HepG2 (cell line): ENCODE measurements at regions not wholly inside any gene's neighbourhood (a gene's known extent, or its start where the extent isn't known, plus 50 kb on each side); places are given as distances from the start of the nearest gene placed in this dataset.

ENCODE experiments used
- CENPX ChIP-seq: sonication (generic); formaldehyde crosslinking; IDR thresholded peaks from 2 replicates; pipeline ENCODE4 v1.9.0; 2021; ENCODE audit warnings: mild to moderate bottlenecking, missing genetic modification reagents, moderate library complexity
- CREB1 ChIP-seq, 2 experiments: fragments of 450-650 bp in 1 of 2; IDR thresholded peaks; 2 replicates each; pipeline ENCODE4 v1.6.1; 2016 to 2017; ENCODE audit warnings: control low read depth in 1 of 2, mild to moderate bottlenecking in 1 of 2, missing compliant biosample characterization in 1 of 2, missing genetic modification characterization in 1 of 2
- CTCF ChIP-seq: sonication (generic); formaldehyde crosslinking; IDR thresholded peaks from 2 replicates; pipeline ENCODE4 v1.5.0; 2020; ENCODE audit warnings: mild to moderate bottlenecking, missing genetic modification reagents, moderate library complexity
- MXD3 ChIP-seq: IDR thresholded peaks from 2 replicates; pipeline ENCODE4 v1.6.1; 2016; ENCODE audit warnings: mild to moderate bottlenecking, missing biosample characterization, missing genetic modification reagents
- POLR2A ChIP-seq, 2 experiments: IDR thresholded peaks; 2 replicates each; pipeline ENCODE4 v1.6.1; 2011; ENCODE audit warnings: low read depth in 2 of 2, low read length in 2 of 2, mild to moderate bottlenecking in 1 of 2, moderate library complexity in 1 of 2; ENCODE audit not compliant: insufficient read depth in 1 of 2
- SP1 ChIP-seq, 2 experiments: fragments of 450-650 bp in 1 of 2; sonication (generic) in 1 of 2; formaldehyde crosslinking in 1 of 2; IDR thresholded peaks; 2 replicates each; pipeline versions ENCODE4 v1.4.0 to v1.6.1; 2016 to 2020; ENCODE audit warnings: missing genetic modification reagents in 1 of 2
- TBP ChIP-seq: sonication (generic); formaldehyde crosslinking; IDR thresholded peaks from 2 replicates; pipeline ENCODE4 v1.5.0; 2020; ENCODE audit warnings: missing genetic modification reagents
- ZFP36 ChIP-seq: fragments of 150-350 bp; IDR thresholded peaks from 2 replicates; pipeline ENCODE4 v1.6.1; 2018; ENCODE audit warnings: borderline replicate concordance, low read length, low read depth; ENCODE audit not compliant: partially characterized antibody

GRCh38 chr7:55286666-55287065 lies 78.5 kb upstream of the LANCL2 start:
- no peak for TF ChIP-seq CENPX
- TF ChIP-seq CREB1 (IDR thresholded peaks at IDR 0.05), result no peak
- TF ChIP-seq CREB1 (CRISPR knock-in tag; IDR thresholded peaks at IDR 0.05), result no peak
- no peak for TF ChIP-seq ZFP36
- TF ChIP-seq TBP (CRISPR knock-in tag), result no peak
- no peak for TF ChIP-seq MXD3
- TF ChIP-seq CTCF (CRISPR knock-in tag), result no peak
- no peak for TF ChIP-seq SP1 (IDR thresholded peaks at IDR 0.05)
- TF ChIP-seq SP1 (CRISPR knock-in tag; IDR thresholded peaks at IDR 0.05), result no peak
- no peak for TF ChIP-seq POLR2A (IDR thresholded peaks at IDR 0.05; ENCODE audit: insufficient read depth in 1 of 2, low read depth in 2 of 2, low read length in 2 of 2)
